ENCODE measurements at regions not wholly inside any gene's neighbourhood (a gene's known extent, or its start where the extent isn't known, plus 50 kb on each side); places are given as distances from the start of the nearest gene placed in this dataset.

DNA sequence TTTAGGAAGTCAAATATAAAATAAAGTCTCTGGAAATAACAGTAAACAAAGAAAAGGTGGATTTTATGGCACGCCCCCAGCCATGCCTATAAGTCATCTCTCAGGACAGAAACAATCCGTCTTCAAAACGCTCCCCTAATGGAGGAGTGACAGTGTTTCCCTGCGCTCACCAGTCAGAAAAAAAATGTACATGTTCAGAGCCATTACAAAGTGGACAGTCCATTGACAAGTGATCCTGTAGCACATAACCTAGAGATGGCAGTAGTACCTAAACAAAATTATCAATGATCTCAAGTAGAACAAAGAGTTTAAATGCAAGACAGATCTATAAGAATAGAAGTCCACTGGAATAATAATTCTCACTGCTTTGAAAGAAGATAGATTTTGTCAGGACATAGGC, 891.7 kb upstream of the MIR17HG start:
- H3K4me1 ChIP-seq (ENCODE audit: insufficient read depth, low read length, poor library complexity, severe bottlenecking): no peaks in the 10 kb centered on the region
- TF ChIP-seq CTCF (conservative IDR thresholded peaks at IDR 0.05; ENCODE audit: low read depth, low read length) (no peak), EZH2 (IDR thresholded peaks at IDR 0.05; ENCODE audit: borderline replicate concordance, low read depth, low read length, poor library complexity, severe bottlenecking) (no peak)
- no peaks in the 10 kb centered on the region for H3K9me3 ChIP-seq (ENCODE audit: low read depth, low read length, poor library complexity, severe bottlenecking)
- no peak overlapping the region for H3K4me3 ChIP-seq (ENCODE audit: low read depth, low read length, poor library complexity, severe bottlenecking)
- H3K27ac ChIP-seq (ENCODE audit: low read depth, low read length, poor library complexity, severe bottlenecking): no peak overlapping the region
- no peaks in the 10 kb centered on the region for H3K27me3 ChIP-seq (replicated peaks; ENCODE audit: insufficient read depth, low read depth, low read length, poor library complexity)
- CTCF ChIA-PET: no interaction called here
- intact Hi-C loops (cut with micrococcal nuclease; ENCODE audit: unreplicated experiment): no loop called here
- no peak for DNase-seq (ENCODE audit: low spot score)
- BruUV-seq (replicated peaks): no TSS peak
- no peaks in the 10 kb centered on the region for H3K36me3 ChIP-seq (ENCODE audit: insufficient read depth, low read length, poor library complexity, severe bottlenecking)
- POLR2A ChIA-PET (ENCODE audit: low non-redundant PET): no interaction called here

DNA sequence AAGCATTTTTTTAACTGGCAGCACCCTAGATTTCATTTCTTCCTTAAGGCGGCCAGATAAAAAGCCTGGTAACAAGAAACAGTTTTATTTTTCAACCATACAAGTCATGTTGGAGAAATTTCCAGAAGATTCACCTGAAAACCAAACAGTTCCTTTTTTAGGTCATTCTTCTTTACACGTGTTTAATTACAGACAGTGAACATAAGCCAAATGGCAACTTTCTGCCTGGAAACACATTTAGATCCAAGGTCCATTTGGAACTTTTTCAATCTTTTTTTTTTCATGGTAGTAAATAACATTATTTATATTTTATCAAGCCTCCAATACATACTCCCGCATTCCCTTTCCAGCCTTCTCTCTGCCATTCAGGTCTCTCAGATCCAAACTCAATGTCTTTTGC, 886.1 kb upstream of the MIR17HG start:
- H3K4me3 ChIP-seq (ENCODE audit: low read depth, low read length, poor library complexity, severe bottlenecking): no peak overlapping the region
- no peaks in the 10 kb centered on the region for H3K4me1 ChIP-seq (ENCODE audit: insufficient read depth, low read length, poor library complexity, severe bottlenecking)
- no TSS peak for BruUV-seq (replicated peaks)
- H3K27ac ChIP-seq (ENCODE audit: low read depth, low read length, poor library complexity, severe bottlenecking): no peak overlapping the region
- H3K36me3 ChIP-seq (ENCODE audit: insufficient read depth, low read length, poor library complexity, severe bottlenecking): no peaks in the 10 kb centered on the region
- TF ChIP-seq EZH2 (IDR thresholded peaks at IDR 0.05; ENCODE audit: borderline replicate concordance, low read depth, low read length, poor library complexity, severe bottlenecking) (no peak), CTCF (conservative IDR thresholded peaks at IDR 0.05; ENCODE audit: low read depth, low read length) (no peak)
- H3K9me3 ChIP-seq (ENCODE audit: low read depth, low read length, poor library complexity, severe bottlenecking): no peaks in the 10 kb centered on the region
- ChIA-PET POLR2A (ENCODE audit: low non-redundant PET) (no interaction called here), CTCF (no interaction called here)
- intact Hi-C loops (cut with micrococcal nuclease; ENCODE audit: unreplicated experiment): no loop called here
- no peak for DNase-seq (ENCODE audit: low spot score)
- no peaks in the 10 kb centered on the region for H3K27me3 ChIP-seq (replicated peaks; ENCODE audit: insufficient read depth, low read depth, low read length, poor library complexity)

GRCh38 chr13:90477216-90477615, 870.3 kb upstream of the MIR17HG start:
- Histone ChIP-seq H3K27ac (ENCODE audit: low read depth, low read length, poor library complexity, severe bottlenecking) (no peak overlapping the region), H3K36me3 (ENCODE audit: insufficient read depth, low read length, poor library complexity, severe bottlenecking) (no peaks in the 10 kb centered on the region), H3K27me3 (replicated peaks; ENCODE audit: insufficient read depth, low read depth, low read length, poor library complexity) (no peaks in the 10 kb centered on the region), H3K4me1 (ENCODE audit: insufficient read depth, low read length, poor library complexity, severe bottlenecking) (no peaks in the 10 kb centered on the region), H3K4me3 (ENCODE audit: low read depth, low read length, poor library complexity, severe bottlenecking) (no peak overlapping the region), H3K9me3 (ENCODE audit: low read depth, low read length, poor library complexity, severe bottlenecking) (no peaks in the 10 kb centered on the region)
- intact Hi-C loops (cut with micrococcal nuclease; ENCODE audit: unreplicated experiment): no loop called here
- TF ChIP-seq CTCF (conservative IDR thresholded peaks at IDR 0.05; ENCODE audit: low read depth, low read length) (no peak), EZH2 (IDR thresholded peaks at IDR 0.05; ENCODE audit: borderline replicate concordance, low read depth, low read length, poor library complexity, severe bottlenecking) (no peak)
- CTCF ChIA-PET: no interaction called here
- POLR2A ChIA-PET (ENCODE audit: low non-redundant PET): no interaction called here
- no peak for DNase-seq (ENCODE audit: low spot score)
- BruUV-seq (replicated peaks): no TSS peak

All from A673 (cell line).